ENCODE measurements at regions not wholly inside any gene's neighbourhood (a gene's known extent, or its start where the extent isn't known, plus 50 kb on each side); places are given as distances from the start of the nearest gene placed in this dataset.

DNA sequence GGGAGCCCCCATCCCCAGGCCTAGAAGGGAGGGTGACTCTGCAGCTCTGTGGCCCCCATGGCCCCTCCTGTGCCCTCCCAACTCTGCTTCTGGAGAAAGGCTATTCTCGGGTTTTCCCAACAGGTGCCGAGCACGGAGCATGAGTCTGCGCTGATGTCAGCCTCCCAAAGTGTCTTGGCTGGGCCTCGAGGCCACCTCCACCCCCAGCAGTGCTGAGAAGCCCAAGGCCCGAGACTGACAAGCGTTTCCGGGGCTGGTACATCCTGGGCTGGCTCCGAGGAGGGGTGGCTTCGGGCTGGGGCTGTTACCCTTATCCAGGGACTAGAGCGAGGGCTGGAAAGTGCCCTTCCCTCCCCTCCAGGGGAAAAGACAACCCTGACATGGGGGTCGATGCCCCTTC lies 60.2 kb upstream of the GATA5 start:
- H3K4me3 Mint-ChIP-seq = no peak overlapping the region
- no peaks in the 10 kb centered on the region for H3K9me3 Mint-ChIP-seq
- H3K4me1 Mint-ChIP-seq = no peaks in the 10 kb centered on the region
- no peak overlapping the region for H3K27ac Mint-ChIP-seq
- ChIA-PET CTCF (interaction anchor here (0.6 kb wide), 1 partner anchor 81 kb away, joined by 3 read pairs; no protein-coding TSS in a partner anchor), POLR2A (no interaction called here)
- no peak for DNase-seq (ENCODE audit: low spot score)
- TF ChIP-seq, protein P1, sequence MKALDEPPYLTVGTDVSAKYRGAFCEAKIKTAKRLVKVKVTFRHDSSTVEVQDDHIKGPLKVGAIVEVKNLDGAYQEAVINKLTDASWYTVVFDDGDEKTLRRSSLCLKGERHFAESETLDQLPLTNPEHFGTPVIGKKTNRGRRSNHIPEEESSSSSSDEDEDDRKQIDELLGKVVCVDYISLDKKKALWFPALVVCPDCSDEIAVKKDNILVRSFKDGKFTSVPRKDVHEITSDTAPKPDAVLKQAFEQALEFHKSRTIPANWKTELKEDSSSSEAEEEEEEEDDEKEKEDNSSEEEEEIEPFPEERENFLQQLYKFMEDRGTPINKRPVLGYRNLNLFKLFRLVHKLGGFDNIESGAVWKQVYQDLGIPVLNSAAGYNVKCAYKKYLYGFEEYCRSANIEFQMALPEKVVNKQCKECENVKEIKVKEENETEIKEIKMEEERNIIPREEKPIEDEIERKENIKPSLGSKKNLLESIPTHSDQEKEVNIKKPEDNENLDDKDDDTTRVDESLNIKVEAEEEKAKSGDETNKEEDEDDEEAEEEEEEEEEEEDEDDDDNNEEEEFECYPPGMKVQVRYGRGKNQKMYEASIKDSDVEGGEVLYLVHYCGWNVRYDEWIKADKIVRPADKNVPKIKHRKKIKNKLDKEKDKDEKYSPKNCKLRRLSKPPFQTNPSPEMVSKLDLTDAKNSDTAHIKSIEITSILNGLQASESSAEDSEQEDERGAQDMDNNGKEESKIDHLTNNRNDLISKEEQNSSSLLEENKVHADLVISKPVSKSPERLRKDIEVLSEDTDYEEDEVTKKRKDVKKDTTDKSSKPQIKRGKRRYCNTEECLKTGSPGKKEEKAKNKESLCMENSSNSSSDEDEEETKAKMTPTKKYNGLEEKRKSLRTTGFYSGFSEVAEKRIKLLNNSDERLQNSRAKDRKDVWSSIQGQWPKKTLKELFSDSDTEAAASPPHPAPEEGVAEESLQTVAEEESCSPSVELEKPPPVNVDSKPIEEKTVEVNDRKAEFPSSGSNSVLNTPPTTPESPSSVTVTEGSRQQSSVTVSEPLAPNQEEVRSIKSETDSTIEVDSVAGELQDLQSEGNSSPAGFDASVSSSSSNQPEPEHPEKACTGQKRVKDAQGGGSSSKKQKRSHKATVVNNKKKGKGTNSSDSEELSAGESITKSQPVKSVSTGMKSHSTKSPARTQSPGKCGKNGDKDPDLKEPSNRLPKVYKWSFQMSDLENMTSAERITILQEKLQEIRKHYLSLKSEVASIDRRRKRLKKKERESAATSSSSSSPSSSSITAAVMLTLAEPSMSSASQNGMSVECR (CRISPR knock-in tag; IDR thresholded peaks at IDR 0.05; ENCODE audit: borderline replicate concordance) = no peak
- TF ChIP-seq ZSCAN18 (CRISPR knock-in tag; IDR thresholded peaks at IDR 0.05) (no peak), NFYB (CRISPR knock-in tag; conservative IDR thresholded peaks at IDR 0.05; ENCODE audit: low read depth) (no peak), ATF3 (CRISPR knock-in tag; conservative IDR thresholded peaks at IDR 0.05) (no peak), ZNF219 (CRISPR knock-in tag; IDR thresholded peaks at IDR 0.05; ENCODE audit: borderline replicate concordance) (no peak), GABPB1 (CRISPR knock-in tag; IDR thresholded peaks at IDR 0.05) (no peak), E2F1 (CRISPR knock-in tag; IDR thresholded peaks at IDR 0.05) (no peak), ZNF532 (CRISPR knock-in tag; IDR thresholded peaks at IDR 0.05; ENCODE audit: borderline replicate concordance) (no peak), NFATC4 (CRISPR knock-in tag; IDR thresholded peaks at IDR 0.05) (no peak), NR2C2 (CRISPR knock-in tag; IDR thresholded peaks at IDR 0.05) (no peak), RELA (CRISPR knock-in tag; IDR thresholded peaks at IDR 0.05; ENCODE audit: borderline replicate concordance) (no peak)
- no peaks in the 10 kb centered on the region for H3K27me3 Mint-ChIP-seq (ENCODE audit: low read depth)
- no peaks in the 10 kb centered on the region for H3K36me3 Mint-ChIP-seq
- ATAC-seq = no peak

DNA sequence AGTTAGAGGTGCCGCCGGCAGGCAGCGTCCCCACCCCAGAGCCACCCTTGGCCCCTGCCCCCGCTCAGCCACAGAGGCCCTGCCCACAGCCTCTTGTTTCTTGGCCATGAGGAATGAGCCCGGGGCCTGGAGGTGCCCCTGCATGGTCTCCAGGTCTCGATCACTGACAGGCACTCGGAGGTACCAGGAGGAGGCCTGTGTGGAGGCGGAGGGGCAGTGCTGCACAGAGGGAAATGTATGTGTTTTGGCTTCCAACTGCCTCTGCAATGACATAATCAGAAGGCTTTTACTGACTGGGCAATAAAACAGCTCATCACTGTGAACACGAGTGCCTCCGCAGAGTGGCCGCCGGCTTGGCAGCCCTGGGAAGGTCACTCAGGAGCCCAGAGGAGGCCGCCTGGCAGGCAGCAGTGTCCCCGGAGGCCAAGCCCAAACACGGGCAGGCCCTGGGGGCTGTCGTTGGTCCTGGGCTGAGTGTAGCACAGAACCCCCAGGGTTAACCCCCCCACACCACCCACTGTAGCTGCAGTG lies 61.1 kb upstream of the GATA5 start:
- Mint-ChIP-seq H3K27me3 (ENCODE audit: low read depth) (no peaks in the 10 kb centered on the region), H3K9me3 (no peaks in the 10 kb centered on the region), H3K4me1 (no peaks in the 10 kb centered on the region), H3K36me3 (no peaks in the 10 kb centered on the region), H3K27ac (no peak overlapping the region), H3K4me3 (no peak overlapping the region)
- DNase-seq (ENCODE audit: low spot score) (no peak), ATAC-seq (no peak)
- ChIA-PET POLR2A (no interaction called here), CTCF (interaction anchor here (1.7 to 5.5 kb wide), 2 partner anchors 13 to 52 kb away, joined by 5 to 34 read pairs; no protein-coding TSS in a partner anchor)
- TF ChIP-seq, protein P2, sequence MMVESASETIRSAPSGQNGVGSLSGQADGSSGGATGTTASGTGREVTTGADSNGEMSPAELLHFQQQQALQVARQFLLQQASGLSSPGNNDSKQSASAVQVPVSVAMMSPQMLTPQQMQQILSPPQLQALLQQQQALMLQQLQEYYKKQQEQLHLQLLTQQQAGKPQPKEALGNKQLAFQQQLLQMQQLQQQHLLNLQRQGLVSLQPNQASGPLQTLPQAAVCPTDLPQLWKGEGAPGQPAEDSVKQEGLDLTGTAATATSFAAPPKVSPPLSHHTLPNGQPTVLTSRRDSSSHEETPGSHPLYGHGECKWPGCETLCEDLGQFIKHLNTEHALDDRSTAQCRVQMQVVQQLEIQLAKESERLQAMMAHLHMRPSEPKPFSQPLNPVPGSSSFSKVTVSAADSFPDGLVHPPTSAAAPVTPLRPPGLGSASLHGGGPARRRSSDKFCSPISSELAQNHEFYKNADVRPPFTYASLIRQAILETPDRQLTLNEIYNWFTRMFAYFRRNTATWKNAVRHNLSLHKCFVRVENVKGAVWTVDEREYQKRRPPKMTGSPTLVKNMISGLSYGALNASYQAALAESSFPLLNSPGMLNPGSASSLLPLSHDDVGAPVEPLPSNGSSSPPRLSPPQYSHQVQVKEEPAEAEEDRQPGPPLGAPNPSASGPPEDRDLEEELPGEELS (CRISPR knock-in tag; IDR thresholded peaks at IDR 0.05) = no peak
- TF ChIP-seq AFF4 (CRISPR knock-in tag; IDR thresholded peaks at IDR 0.05; ENCODE audit: borderline replicate concordance) = no peak
- no peak for TF ChIP-seq ESRRA (CRISPR knock-in tag; IDR thresholded peaks at IDR 0.05; ENCODE audit: borderline replicate concordance)
- TF ChIP-seq ZNF232 (CRISPR knock-in tag; IDR thresholded peaks at IDR 0.05) = no peak
- TF ChIP-seq, protein P3, sequence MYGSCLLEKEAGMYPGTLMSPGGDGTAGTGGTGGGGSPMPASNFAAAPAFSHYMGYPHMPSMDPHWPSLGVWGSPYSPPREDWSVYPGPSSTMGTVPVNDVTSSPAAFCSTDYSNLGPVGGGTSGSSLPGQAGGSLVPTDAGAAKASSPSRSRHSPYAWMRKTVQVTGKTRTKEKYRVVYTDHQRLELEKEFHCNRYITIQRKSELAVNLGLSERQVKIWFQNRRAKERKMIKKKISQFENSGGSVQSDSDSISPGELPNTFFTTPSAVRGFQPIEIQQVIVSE (CRISPR knock-in tag; IDR thresholded peaks at IDR 0.05; ENCODE audit: borderline replicate concordance) = no peak
